Karpas-422 (cell line): ENCODE measurements at regions not wholly inside any gene's neighbourhood (a gene's known extent, or its start where the extent isn't known, plus 50 kb on each side); places are given as distances from the start of the nearest gene placed in this dataset.
"Not testable (repeated sequence)": the region's sequence is repeated elsewhere in the genome, so short reads cannot be mapped to it uniquely, and the experiment has no call there.

ENCODE experiments used
- DNase-seq: peaks from one replicate; pipeline ENCODE4 v3.0.0-alpha.2; 2015
- H2AFZ ChIP-seq: fragments of 200-600 bp; sonication (generic); 2 replicates; pipeline ENCODE4 v1.6.1; 2014; ENCODE audit warnings: antibody characterized with exemption, low read length, mixed read lengths
- H3K27ac ChIP-seq: fragments of 200-600 bp; sonication (generic); 2 replicates; pipeline ENCODE4 v1.5.1; 2014; ENCODE audit warnings: mild to moderate bottlenecking, low read length, moderate library complexity
- H3K27me3 ChIP-seq: fragments of 200-600 bp; sonication (generic); 2 replicates; pipeline ENCODE4 v1.6.1; 2014; ENCODE audit warnings: low read length, mixed read lengths
- H3K36me3 ChIP-seq: fragments of 200-600 bp; sonication (generic); 2 replicates; pipeline ENCODE4 v1.6.1; 2014; ENCODE audit warnings: low read length, mixed read lengths; ENCODE audit not compliant: insufficient read depth
- H3K4me1 ChIP-seq: fragments of 200-600 bp; sonication (generic); 2 replicates; pipeline ENCODE4 v1.6.1; 2014; ENCODE audit warnings: mild to moderate bottlenecking, low read length, mixed read lengths
- H3K4me2 ChIP-seq: fragments of 200-600 bp; sonication (generic); 2 replicates; pipeline ENCODE4 v1.6.1; 2014; ENCODE audit warnings: low read length, low read depth, mild to moderate bottlenecking; ENCODE audit not compliant: poor library complexity, severe bottlenecking
- H3K4me3 ChIP-seq: fragments of 200-600 bp; sonication (generic); 2 replicates; pipeline ENCODE4 v1.5.1; 2014; ENCODE audit warnings: mild to moderate bottlenecking, antibody characterized with exemption, low read length, mixed read lengths
- H3K79me2 ChIP-seq: fragments of 200-600 bp; sonication (generic); 2 replicates; pipeline ENCODE4 v1.6.1; 2014; ENCODE audit warnings: mild to moderate bottlenecking, low read length, mixed read lengths
- H3K9ac ChIP-seq: fragments of 200-600 bp; sonication (generic); 2 replicates; pipeline ENCODE4 v1.6.0; 2014; ENCODE audit warnings: low read length
- H3K9me2 ChIP-seq: fragments of 200-600 bp; sonication (generic), shearing (Covaris generic); replicated peaks from 2 replicates; pipeline ENCODE4 v1.6.0; 2014; ENCODE audit warnings: mild to moderate bottlenecking, low read length, moderate library complexity; ENCODE audit not compliant: insufficient read depth
- H3K9me3 ChIP-seq: fragments of 300-700, 200-600 bp; sonication (generic); 2 replicates; pipeline ENCODE4 v1.6.1; 2014; ENCODE audit warnings: low read length, mixed read lengths
- H4K20me1 ChIP-seq: fragments of 200-600 bp; sonication (generic); 2 replicates; pipeline ENCODE4 v1.6.1; 2014; ENCODE audit warnings: mild to moderate bottlenecking, antibody characterized with exemption, low read length, low read depth; ENCODE audit not compliant: insufficient read depth

- not testable (repeated sequence) for DNase-seq, H3K9me3 ChIP-seq, H4K20me1 ChIP-seq, H3K4me1 ChIP-seq, H3K4me3 ChIP-seq, H3K27ac ChIP-seq, H3K79me2 ChIP-seq, H2AFZ ChIP-seq, H3K9ac ChIP-seq, H3K9me2 ChIP-seq, H3K4me2 ChIP-seq, H3K27me3 ChIP-seq, H3K36me3 ChIP-seq
Measured at GRCh38 chr15:84173231-84173610, 62.4 kb upstream of the GOLGA6L4 start.
